Stomach (tissue), 8 donors: ENCODE measurements at regions not wholly inside any gene's neighbourhood (a gene's known extent, or its start where the extent isn't known, plus 50 kb on each side); places are given as distances from the start of the nearest gene placed in this dataset.

Experiments
- DNase-seq, 2 donors: peaks; one replicate each; pipeline versions ENCODE4 v3.0.0 to v3.0.0-alpha.2; 2013 to 2019
- H3K27ac ChIP-seq, 5 donors: fragments of 200-600 bp in 4 of 5; sonication (generic) in 4 of 5; one replicate each; pipeline ENCODE4 v1.5.1; 2013 to 2019; ENCODE audit warnings: mild to moderate bottlenecking in 1 of 5, moderate library complexity in 1 of 5
- H3K27me3 ChIP-seq, 3 donors: fragments of 200-600 bp; sonication (generic); one replicate each; pipeline ENCODE4 v1.5.1; 2017 to 2019; ENCODE audit warnings: mixed run types in 1 of 3
- H3K36me3 ChIP-seq, 4 donors: fragments of 200-600 bp; sonication (generic); 1 replicate in 3 of 4; 2 replicates in 1 of 4; pipeline ENCODE4 v1.5.1; 2016 to 2019
- H3K4me1 ChIP-seq, 4 donors: fragments of 200-600 bp; sonication (generic); one replicate each; pipeline ENCODE4 v1.5.1; 2016 to 2019
- H3K4me3 ChIP-seq, 4 donors: fragments of 200-600 bp; sonication (generic) in 3 of 4; one replicate each; pipeline ENCODE4 v1.5.1; 2016 to 2019; ENCODE audit warnings: mild to moderate bottlenecking in 1 of 4
- H3K9me3 ChIP-seq, 4 donors: fragments of 200-600 bp; sonication (generic); one replicate each; pipeline ENCODE4 v1.5.1; 2016 to 2019
- EP300 ChIP-seq: sonication (generic); formaldehyde crosslinking; IDR thresholded peaks from one replicate; pipeline ENCODE4 v1.6.1; 2017; ENCODE audit warnings: antibody characterized with exemption
- POLR2A ChIP-seq, 4 donors: fragments of 450-650 bp; IDR thresholded peaks; one replicate each; pipeline ENCODE4 v1.6.1; 2016; ENCODE audit warnings: antibody characterized with exemption in 4 of 4, control low read depth in 2 of 4, mild to moderate bottlenecking in 1 of 4, moderate library complexity in 1 of 4
- POLR2AphosphoS5 ChIP-seq, 3 donors: sonication (generic); formaldehyde crosslinking; IDR thresholded peaks; one replicate each; pipeline ENCODE4 v1.6.1; 2016; ENCODE audit warnings: antibody characterized with exemption in 3 of 3
- WGBS, 5 donors: extraction: QIAGEN DNeasy Blood & Tissue Kit in 3 of 5; methylation state at CpG; one replicate each; pipeline versions ENCODE4 v1.1.5 to v1.1.7; 2013 to 2018; 5-methylcytosine and 5-hydroxymethylcytosine counted together
- intact Hi-C: fragments of 100-400 bp; cut with DNase I; formaldehyde crosslinking; loops from one replicate; pipeline ENCODE4 v1.15.1; 2023; ENCODE audit warnings: low total_unique reads
- TF ChIP-seq, protein P1 (sequence below), 7 experiments: fragments of 450-650 bp in 4 of 7; fragments of 200-600 bp in 3 of 7; sonication (generic) in 3 of 7; IDR thresholded peaks; one replicate each; pipeline ENCODE4 v1.5.1; 2016 to 2019; ENCODE audit warnings: antibody characterized with exemption in 7 of 7, control low read depth in 2 of 7, mild to moderate bottlenecking in 1 of 7
- donor health status: healthy with polysubstance abuse.
- donor health status: Bipolar disorder and iron deficiency.
- donor health status: healthy.

DNA sequence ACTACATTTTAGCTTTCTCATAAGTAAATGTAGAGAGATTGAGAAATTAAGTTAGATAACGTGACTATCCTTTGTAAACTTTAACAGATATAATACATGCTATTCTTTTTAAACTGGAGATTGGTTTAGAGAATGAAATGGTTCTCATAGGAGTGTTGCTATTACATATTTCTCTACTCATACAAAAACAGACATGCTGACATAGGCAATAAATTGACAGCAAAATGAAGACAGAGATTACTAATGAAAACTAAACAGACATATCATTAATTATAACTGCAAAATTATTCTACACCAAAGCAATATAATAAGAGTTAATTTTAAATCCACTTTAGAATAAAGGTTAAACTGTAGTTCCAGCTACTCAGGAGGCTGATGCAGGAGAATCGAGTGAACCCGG is 227.6 kb downstream of the CBLN2 start:
- Histone ChIP-seq H3K27ac (no peak overlapping the region), H3K36me3 (no peaks in the 10 kb centered on the region), H3K4me1 (no peaks in the 10 kb centered on the region), H3K4me3 (no peak overlapping the region), H3K9me3 (peaks cover 0 to 12% (median 0%) of the 10 kb centered on the region in 4 donors), H3K27me3 (no peaks in the 10 kb centered on the region)
- 72 to 81% (median 78%) methylated on average over 3 of the region's 3 CpGs for WGBS, 5 donors
- intact Hi-C loops, result no loop called here
- TF ChIP-seq, protein P1, sequence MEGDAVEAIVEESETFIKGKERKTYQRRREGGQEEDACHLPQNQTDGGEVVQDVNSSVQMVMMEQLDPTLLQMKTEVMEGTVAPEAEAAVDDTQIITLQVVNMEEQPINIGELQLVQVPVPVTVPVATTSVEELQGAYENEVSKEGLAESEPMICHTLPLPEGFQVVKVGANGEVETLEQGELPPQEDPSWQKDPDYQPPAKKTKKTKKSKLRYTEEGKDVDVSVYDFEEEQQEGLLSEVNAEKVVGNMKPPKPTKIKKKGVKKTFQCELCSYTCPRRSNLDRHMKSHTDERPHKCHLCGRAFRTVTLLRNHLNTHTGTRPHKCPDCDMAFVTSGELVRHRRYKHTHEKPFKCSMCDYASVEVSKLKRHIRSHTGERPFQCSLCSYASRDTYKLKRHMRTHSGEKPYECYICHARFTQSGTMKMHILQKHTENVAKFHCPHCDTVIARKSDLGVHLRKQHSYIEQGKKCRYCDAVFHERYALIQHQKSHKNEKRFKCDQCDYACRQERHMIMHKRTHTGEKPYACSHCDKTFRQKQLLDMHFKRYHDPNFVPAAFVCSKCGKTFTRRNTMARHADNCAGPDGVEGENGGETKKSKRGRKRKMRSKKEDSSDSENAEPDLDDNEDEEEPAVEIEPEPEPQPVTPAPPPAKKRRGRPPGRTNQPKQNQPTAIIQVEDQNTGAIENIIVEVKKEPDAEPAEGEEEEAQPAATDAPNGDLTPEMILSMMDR (IDR thresholded peaks at IDR 0.05), result no peak
- TF ChIP-seq EP300 (no peak), POLR2A (IDR thresholded peaks at IDR 0.05) (no peak), POLR2AphosphoS5 (IDR thresholded peaks at IDR 0.05) (no peak)
- no peak for DNase-seq

DNA sequence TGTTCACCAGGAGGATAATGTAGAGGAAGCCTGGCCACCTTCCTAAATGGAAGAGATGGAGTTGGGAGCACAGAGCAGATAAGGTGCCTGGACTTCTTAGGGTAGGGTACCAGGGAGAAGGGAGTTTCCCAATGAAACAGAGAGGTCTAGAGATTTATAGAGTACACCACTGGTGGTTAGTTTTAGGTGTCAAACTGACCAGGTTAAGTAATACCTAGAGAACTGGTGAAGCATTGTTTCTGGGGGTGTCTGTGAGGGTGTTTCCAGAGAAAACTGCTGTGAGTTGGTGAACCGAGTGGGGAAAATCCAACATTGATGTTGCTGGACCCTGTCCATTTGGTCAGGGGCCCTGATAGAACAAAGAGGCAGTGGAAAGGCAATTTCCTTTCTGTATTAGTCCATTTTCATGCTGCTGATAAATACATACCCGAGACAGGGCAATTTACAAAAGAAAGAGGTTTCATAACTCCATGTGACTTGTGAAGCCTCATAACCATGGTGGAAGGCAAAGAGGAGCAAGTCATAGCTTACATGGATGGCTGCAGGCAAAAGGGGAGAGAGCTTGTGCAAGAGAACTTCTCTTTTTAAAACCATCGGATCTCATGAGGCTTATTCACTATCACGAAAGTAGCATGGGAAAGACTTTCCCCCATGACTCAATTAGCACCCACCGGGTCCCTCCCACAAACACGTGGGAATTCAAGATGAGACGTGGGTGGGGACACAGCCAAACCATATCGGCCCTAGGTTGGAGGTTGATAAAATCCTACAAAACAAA is 260.8 kb downstream of the CBLN2 start:
- Histone ChIP-seq H3K27ac (no peak overlapping the region), H3K27me3 (no peaks in the 10 kb centered on the region), H3K9me3 (peaks cover 0 to 15% (median 1%) of the 10 kb centered on the region in 4 donors), H3K4me3 (no peak overlapping the region), H3K4me1 (no peaks in the 10 kb centered on the region), H3K36me3 (no peaks in the 10 kb centered on the region)
- no peak for TF ChIP-seq EP300
- no peak for TF ChIP-seq POLR2AphosphoS5 (IDR thresholded peaks at IDR 0.05)
- intact Hi-C loops, result no loop called here
- DNase-seq, result no peak
- WGBS, 5 donors, result 69 to 76% (median 72%) methylated on average over 8 of the region's 8 CpGs

DNA sequence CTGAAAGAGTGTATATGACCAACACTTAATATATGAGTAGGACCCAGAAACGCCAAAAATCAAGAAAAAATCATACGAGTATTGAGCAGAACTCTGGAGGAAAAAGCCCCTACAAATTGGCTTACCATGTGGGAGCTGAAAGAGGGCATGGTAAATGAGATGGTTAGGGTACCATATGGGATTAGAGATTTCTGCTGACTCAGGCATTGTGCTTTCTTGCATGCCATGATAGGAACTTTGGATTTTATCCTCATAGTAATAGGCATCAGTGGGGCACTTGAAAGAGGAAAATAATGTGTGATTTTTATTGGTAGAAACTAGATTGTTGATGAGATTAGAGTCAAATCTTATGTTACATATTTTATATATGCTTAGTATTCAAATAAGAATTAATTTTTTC is 271.1 kb downstream of the CBLN2 start:
- no peaks in the 10 kb centered on the region for H3K4me1 ChIP-seq
- peaks cover 0 to 40% (median 13%) of the 10 kb centered on the region in 4 donors for H3K9me3 ChIP-seq
- H3K27ac ChIP-seq, result no peak overlapping the region
- no peaks in the 10 kb centered on the region for H3K27me3 ChIP-seq
- DNase-seq, result no peak
- no peaks in the 10 kb centered on the region for H3K36me3 ChIP-seq
- intact Hi-C loops, result no loop called here
- 74 to 82% (median 81%) methylated on average over 2 of the region's 2 CpGs for WGBS, 5 donors
- H3K4me3 ChIP-seq, result no peak overlapping the region
- TF ChIP-seq POLR2AphosphoS5 (IDR thresholded peaks at IDR 0.05), result no peak
- TF ChIP-seq, protein P1 (IDR thresholded peaks at IDR 0.05), result no peak
- TF ChIP-seq EP300, result no peak
- no peak for TF ChIP-seq POLR2A (IDR thresholded peaks at IDR 0.05)

DNA sequence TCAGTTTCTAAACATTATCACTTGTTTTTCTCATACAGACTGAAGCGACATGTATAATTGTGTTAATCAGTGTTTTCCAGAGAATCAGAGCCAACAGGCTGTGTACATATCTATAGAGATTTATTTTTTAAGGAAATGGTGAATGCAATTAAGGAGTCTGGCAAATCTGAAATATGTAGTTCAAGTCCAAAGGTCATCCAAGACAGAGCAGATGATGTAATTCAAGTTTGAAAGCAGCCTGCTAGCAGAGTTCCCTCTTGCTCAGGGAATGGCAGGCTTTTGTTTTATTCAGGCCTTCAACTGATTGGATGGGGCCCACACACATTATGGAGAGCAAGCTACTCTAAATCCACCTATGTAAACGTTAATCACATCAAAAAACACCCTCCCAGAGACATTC is 282.6 kb downstream of the CBLN2 start:
- Histone ChIP-seq H3K4me1 (no peaks in the 10 kb centered on the region), H3K36me3 (no peaks in the 10 kb centered on the region), H3K4me3 (no peak overlapping the region), H3K9me3 (no peaks in the 10 kb centered on the region), H3K27ac (no peak overlapping the region), H3K27me3 (no peaks in the 10 kb centered on the region)
- no peak for TF ChIP-seq POLR2AphosphoS5 (IDR thresholded peaks at IDR 0.05)
- no peak for TF ChIP-seq EP300
- TF ChIP-seq, protein P1 (IDR thresholded peaks at IDR 0.05), result no peak
- TF ChIP-seq POLR2A (IDR thresholded peaks at IDR 0.05), result no peak
- peak in 1 of 2 donors; percentile 50 for DNase-seq
- WGBS, 5 donors, result 18 to 42% (median 22%) methylated on average over 2 of the region's 2 CpGs
- intact Hi-C loops, result no loop called here

DNA sequence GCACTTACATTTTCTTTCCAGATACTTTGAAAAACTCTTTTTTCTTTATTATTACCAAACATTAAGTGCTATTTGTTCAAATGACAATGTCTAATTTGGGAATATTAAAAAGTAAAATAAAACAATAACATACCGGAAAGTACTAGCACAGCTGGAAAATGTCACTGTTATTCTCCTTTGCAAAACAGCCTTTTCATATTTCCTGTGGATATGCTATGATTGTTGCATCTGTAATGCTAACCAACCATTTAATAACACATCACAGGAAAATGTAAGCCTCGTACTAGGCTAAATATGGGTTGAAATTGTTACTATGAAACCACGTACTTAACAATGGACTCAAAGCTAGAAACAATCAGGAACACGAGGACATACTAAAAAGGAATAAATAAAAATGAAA is 298.1 kb downstream of the CBLN2 start:
- DNase-seq, result peak in 1 of 2 donors; percentile 5
- H3K4me3 ChIP-seq, result no peak overlapping the region
- no peaks in the 10 kb centered on the region for H3K27me3 ChIP-seq
- WGBS, 5 donors, result 53 to 66% (median 63%) methylated on average over 4 of the region's 4 CpGs
- no peaks in the 10 kb centered on the region for H3K36me3 ChIP-seq
- intact Hi-C loops, result no loop called here
- TF ChIP-seq, protein P1 (IDR thresholded peaks at IDR 0.05), result no peak
- TF ChIP-seq POLR2A (IDR thresholded peaks at IDR 0.05), result no peak
- TF ChIP-seq POLR2AphosphoS5 (IDR thresholded peaks at IDR 0.05), result no peak
- no peak for TF ChIP-seq EP300
- no peak overlapping the region for H3K27ac ChIP-seq
- H3K9me3 ChIP-seq, result peaks cover 0 to 6% (median 2%) of the 10 kb centered on the region in 4 donors
- H3K4me1 ChIP-seq, result no peaks in the 10 kb centered on the region
